ENCODE measurements at regions not wholly inside any gene's neighbourhood (a gene's known extent, or its start where the extent isn't known, plus 50 kb on each side); places are given as distances from the start of the nearest gene placed in this dataset.
"Not testable (repeated sequence)": the region's sequence is repeated elsewhere in the genome, so short reads cannot be mapped to it uniquely, and the experiment has no call there.

- H3K27me3 ChIP-seq; H3K27ac ChIP-seq; DNase-seq; intact Hi-C loops (cut with DNase I); H3K4me1 ChIP-seq; H3K4me3 ChIP-seq (replicated peaks in 1 of 3); H3K9me3 ChIP-seq: not testable (repeated sequence)
- 78 to 92% methylated on average over 11 to 12 of the region's 12 CpGs for WGBS, 2 donors
- peaks cover 10 to 11% of the 10 kb centered on the region in 2 donors for H3K36me3 ChIP-seq
These were observed 128.1 kb downstream of the LRRC37A3 start for GRCh38 chr17:64791226-64791625.

- H3K4me1 ChIP-seq; H3K9me3 ChIP-seq; DNase-seq; intact Hi-C loops (cut with DNase I); H3K4me3 ChIP-seq (replicated peaks in 1 of 3); H3K27me3 ChIP-seq; H3K27ac ChIP-seq: not testable (repeated sequence)
- peaks cover 11 to 14% of the 10 kb centered on the region in 2 donors for H3K36me3 ChIP-seq
- 60 to 90% methylated on average over 1 to 5 of the region's 5 CpGs for WGBS, 2 donors
These were observed 128.6 kb upstream of the SMURF2 start for GRCh38 chr17:64790690-64791089.

GRCh38 chr17:64790193-64790592 lies 128.1 kb upstream of the SMURF2 start:
- H3K9me3 ChIP-seq; H3K4me1 ChIP-seq; DNase-seq; H3K27ac ChIP-seq; intact Hi-C loops (cut with DNase I); H3K4me3 ChIP-seq (replicated peaks in 1 of 3); H3K27me3 ChIP-seq: not testable (repeated sequence)
- 83 to 90% methylated on average over 2 to 3 of the region's 5 CpGs for WGBS, 2 donors
- peaks cover 11 to 17% of the 10 kb centered on the region in 2 donors for H3K36me3 ChIP-seq

GRCh38 chr17:64789061-64789445 lies 126.9 kb upstream of the SMURF2 start:
- DNase-seq; H3K27ac ChIP-seq; intact Hi-C loops (cut with DNase I); H3K4me3 ChIP-seq (replicated peaks in 1 of 3); H3K27me3 ChIP-seq; H3K4me1 ChIP-seq; H3K9me3 ChIP-seq: not testable (repeated sequence)
- WGBS, 2 donors, result 81 to 86% methylated on average over 8 of the region's 8 CpGs
- peaks cover 11 to 22% of the 10 kb centered on the region in 2 donors for H3K36me3 ChIP-seq

- intact Hi-C loops (cut with DNase I), result no loop called here
- H3K4me1 ChIP-seq, result no peaks in the 10 kb centered on the region
- peaks cover 11 to 22% of the 10 kb centered on the region in 2 donors for H3K36me3 ChIP-seq
- no peak for TF ChIP-seq CTCF (IDR thresholded peaks at IDR 0.05)
- no peak for TF ChIP-seq POLR2A (IDR thresholded peaks at IDR 0.05)
- H3K4me3 ChIP-seq (replicated peaks in 1 of 3), result no peak overlapping the region
- H3K9me3 ChIP-seq, result no peaks in the 10 kb centered on the region
- H3K27me3 ChIP-seq, result no peaks in the 10 kb centered on the region
- WGBS, 2 donors, result 79 to 87% methylated on average over 7 to 10 of the region's 10 CpGs
- DNase-seq, result no peak
- H3K27ac ChIP-seq, result no peak overlapping the region
These were observed 126.4 kb upstream of the SMURF2 start for GRCh38 chr17:64788286-64789060.

GRCh38 chr17:64787921-64788271 lies 125.8 kb upstream of the SMURF2 start:
- WGBS, 2 donors, result 76 to 85% methylated on average over 8 of the region's 8 CpGs
- Histone ChIP-seq H3K9me3 (no peaks in the 10 kb centered on the region), H3K36me3 (peaks cover 11 to 22% of the 10 kb centered on the region in 2 donors), H3K4me3 (replicated peaks in 1 of 3) (no peak overlapping the region), H3K27ac (no peak overlapping the region), H3K27me3 (no peaks in the 10 kb centered on the region), H3K4me1 (no peaks in the 10 kb centered on the region)
- intact Hi-C loops (cut with DNase I), result no loop called here
- no peak for DNase-seq
- TF ChIP-seq CTCF (IDR thresholded peaks at IDR 0.05), result no peak
- TF ChIP-seq POLR2A (IDR thresholded peaks at IDR 0.05), result no peak

GRCh38 chr17:64787255-64787920 lies 125.3 kb upstream of the SMURF2 start:
- no peak for TF ChIP-seq CTCF (IDR thresholded peaks at IDR 0.05)
- no peak for TF ChIP-seq POLR2A (IDR thresholded peaks at IDR 0.05)
- Histone ChIP-seq H3K27ac (no peak overlapping the region), H3K36me3 (peaks cover 11 to 22% of the 10 kb centered on the region in 2 donors), H3K27me3 (no peaks in the 10 kb centered on the region), H3K4me1 (no peaks in the 10 kb centered on the region), H3K9me3 (no peaks in the 10 kb centered on the region), H3K4me3 (replicated peaks in 1 of 3) (no peak overlapping the region)
- intact Hi-C loops (cut with DNase I), result no loop called here
- WGBS, 2 donors, result 88 to 91% methylated on average over 11 of the region's 11 CpGs
- no peak for DNase-seq

Data from thyroid gland (tissue), 4 donors.